ENCODE measurements at regions not wholly inside any gene's neighbourhood (a gene's known extent, or its start where the extent isn't known, plus 50 kb on each side); places are given as distances from the start of the nearest gene placed in this dataset.

DNA sequence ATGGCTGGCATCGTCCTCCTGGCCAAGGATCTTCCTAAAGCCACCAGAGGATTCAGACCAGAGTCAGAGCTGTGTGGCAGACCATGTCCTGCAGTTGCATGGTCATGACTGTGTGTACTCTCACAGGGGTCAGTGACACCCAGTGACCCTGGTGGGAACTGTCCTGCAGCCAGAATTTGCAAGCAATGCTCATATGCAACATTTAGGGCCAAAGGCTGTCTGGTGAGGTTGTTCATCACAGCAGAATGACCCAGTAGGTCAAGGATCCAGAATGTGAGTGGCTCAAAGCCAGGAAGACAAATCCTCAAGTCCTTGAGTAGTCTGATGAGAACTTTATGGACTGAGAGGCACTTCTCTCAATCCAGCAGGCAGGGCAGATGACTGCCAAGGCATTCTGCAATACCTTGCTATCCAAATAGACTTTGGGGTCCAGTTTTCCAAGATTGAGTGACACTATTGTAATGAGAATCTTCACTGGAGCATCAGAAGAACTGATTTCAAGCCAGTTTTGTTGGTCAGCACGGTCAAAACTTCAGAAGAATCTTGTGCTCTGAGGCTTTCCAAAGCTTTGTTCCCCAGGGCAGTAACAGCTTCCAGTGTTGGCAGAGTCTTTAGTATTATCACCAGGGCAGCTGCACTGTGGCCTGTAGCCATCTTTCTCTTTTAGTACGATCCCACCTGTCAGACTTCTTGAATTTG, 122.0 kb downstream of the PTCSC3 start:
- ChIA-PET POLR2A (interaction anchor here (0.7 kb wide), 1 partner anchor 10 kb away, joined by 3 read pairs; no protein-coding TSS in a partner anchor), CTCF (ENCODE audit: low intra/inter-chr PET ratio) (no interaction called here)
- TF ChIP-seq CTBP1 (IDR thresholded peaks at IDR 0.05; ENCODE audit: borderline replicate concordance) (no peak), ZSCAN32 (CRISPR knock-in tag; IDR thresholded peaks at IDR 0.05) (no peak), KLF13 (tag; IDR thresholded peaks at IDR 0.05; ENCODE audit: borderline replicate concordance, low read depth) (no peak), CBFB (CRISPR knock-in tag; IDR thresholded peaks at IDR 0.05) (no peak), ADNP (tag; IDR thresholded peaks at IDR 0.05) (no peak), NFYB (IDR thresholded peaks at IDR 0.05; ENCODE audit: extremely low read depth, insufficient read length) (no peak), SUPT5H (IDR thresholded peaks at IDR 0.05) (no peak), NEUROD1 (IDR thresholded peaks at IDR 0.05; ENCODE audit: borderline replicate concordance, low read depth, low read length, partially characterized antibody) (no peak), MTA3 (IDR thresholded peaks at IDR 0.05; ENCODE audit: borderline replicate concordance) (no peak), ZEB2 (IDR thresholded peaks at IDR 0.05) (no peak)
- TF ChIP-seq, protein P1, sequence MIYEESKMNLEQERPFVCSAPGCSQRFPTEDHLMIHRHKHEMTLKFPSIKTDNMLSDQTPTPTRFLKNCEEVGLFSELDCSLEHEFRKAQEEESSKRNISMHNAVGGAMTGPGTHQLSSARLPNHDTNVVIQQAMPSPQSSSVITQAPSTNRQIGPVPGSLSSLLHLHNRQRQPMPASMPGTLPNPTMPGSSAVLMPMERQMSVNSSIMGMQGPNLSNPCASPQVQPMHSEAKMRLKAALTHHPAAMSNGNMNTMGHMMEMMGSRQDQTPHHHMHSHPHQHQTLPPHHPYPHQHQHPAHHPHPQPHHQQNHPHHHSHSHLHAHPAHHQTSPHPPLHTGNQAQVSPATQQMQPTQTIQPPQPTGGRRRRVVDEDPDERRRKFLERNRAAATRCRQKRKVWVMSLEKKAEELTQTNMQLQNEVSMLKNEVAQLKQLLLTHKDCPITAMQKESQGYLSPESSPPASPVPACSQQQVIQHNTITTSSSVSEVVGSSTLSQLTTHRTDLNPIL (CRISPR knock-in tag; IDR thresholded peaks at IDR 0.05): no peak
- TF ChIP-seq, protein P2, sequence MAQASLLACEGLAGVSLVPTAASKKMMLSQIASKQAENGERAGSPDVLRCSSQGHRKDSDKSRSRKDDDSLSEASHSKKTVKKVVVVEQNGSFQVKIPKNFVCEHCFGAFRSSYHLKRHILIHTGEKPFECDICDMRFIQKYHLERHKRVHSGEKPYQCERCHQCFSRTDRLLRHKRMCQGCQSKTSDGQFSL (CRISPR knock-in tag; IDR thresholded peaks at IDR 0.05): no peak
- TF ChIP-seq, protein P2 (tag; IDR thresholded peaks at IDR 0.05): no peak
- TF ChIP-seq, protein P3, sequence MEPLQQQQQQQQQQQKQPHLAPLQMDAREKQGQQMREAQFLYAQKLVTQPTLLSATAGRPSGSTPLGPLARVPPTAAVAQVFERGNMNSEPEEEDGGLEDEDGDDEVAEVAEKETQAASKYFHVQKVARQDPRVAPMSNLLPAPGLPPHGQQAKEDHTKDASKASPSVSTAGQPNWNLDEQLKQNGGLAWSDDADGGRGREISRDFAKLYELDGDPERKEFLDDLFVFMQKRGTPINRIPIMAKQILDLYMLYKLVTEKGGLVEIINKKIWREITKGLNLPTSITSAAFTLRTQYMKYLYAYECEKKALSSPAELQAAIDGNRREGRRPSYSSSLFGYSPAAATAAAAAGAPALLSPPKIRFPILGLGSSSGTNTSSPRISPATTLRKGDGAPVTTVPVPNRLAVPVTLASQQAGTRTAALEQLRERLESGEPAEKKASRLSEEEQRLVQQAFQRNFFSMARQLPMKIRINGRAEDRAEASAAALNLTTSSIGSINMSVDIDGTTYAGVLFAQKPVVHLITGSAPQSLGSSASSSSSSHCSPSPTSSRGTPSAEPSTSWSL (CRISPR knock-in tag; IDR thresholded peaks at IDR 0.05; ENCODE audit: borderline replicate concordance): no peak
- TF ChIP-seq, protein P4, sequence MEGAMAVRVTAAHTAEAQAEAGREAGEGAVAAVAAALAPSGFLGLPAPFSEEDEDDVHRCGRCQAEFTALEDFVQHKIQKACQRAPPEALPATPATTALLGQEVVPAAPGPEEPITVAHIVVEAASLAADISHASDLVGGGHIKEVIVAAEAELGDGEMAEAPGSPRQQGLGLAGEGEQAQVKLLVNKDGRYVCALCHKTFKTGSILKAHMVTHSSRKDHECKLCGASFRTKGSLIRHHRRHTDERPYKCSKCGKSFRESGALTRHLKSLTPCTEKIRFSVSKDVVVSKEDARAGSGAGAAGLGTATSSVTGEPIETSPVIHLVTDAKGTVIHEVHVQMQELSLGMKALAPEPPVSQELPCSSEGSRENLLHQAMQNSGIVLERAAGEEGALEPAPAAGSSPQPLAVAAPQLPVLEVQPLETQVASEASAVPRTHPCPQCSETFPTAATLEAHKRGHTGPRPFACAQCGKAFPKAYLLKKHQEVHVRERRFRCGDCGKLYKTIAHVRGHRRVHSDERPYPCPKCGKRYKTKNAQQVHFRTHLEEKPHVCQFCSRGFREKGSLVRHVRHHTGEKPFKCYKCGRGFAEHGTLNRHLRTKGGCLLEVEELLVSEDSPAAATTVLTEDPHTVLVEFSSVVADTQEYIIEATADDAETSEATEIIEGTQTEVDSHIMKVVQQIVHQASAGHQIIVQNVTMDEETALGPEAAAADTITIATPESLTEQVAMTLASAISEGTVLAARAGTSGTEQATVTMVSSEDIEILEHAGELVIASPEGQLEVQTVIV (CRISPR knock-in tag; IDR thresholded peaks at IDR 0.05; ENCODE audit: borderline replicate concordance): no peak
- H3K36me3 ChIP-seq (ENCODE audit: control insufficient read depth, insufficient read depth, low read length): no peaks in the 10 kb centered on the region
- H3K4me2 ChIP-seq (ENCODE audit: insufficient read depth, low read length): no peak overlapping the region
- H3K79me2 ChIP-seq (ENCODE audit: control insufficient read depth, insufficient read depth, low read length): no peaks in the 10 kb centered on the region
- intact Hi-C loops (cut with micrococcal nuclease): no loop called here
- no peaks in the 10 kb centered on the region for H3K9me1 ChIP-seq (ENCODE audit: control insufficient read depth, insufficient read depth, low read length)
- H3K9ac ChIP-seq (ENCODE audit: insufficient read depth in 1 of 2, low read depth in 2 of 2, low read length in 2 of 2): no peak overlapping the region
- no peak overlapping the region for H3K27ac ChIP-seq (ENCODE audit: extremely low read depth, low read depth, low read length)
- H3K9me3 ChIP-seq (replicated peaks; ENCODE audit: control insufficient read depth, insufficient read depth, low read depth, low read length): no peaks in the 10 kb centered on the region
- in situ Hi-C loops (cut with MboI): no loop called here
- H3K4me3 ChIP-seq: no peak overlapping the region
- WGBS (ENCODE audit: insufficient coverage, low coverage, missing lambda C conversion rate): 0% methylated on average over 1 of the region's 3 CpGs
- BruUV-seq (replicated peaks): no TSS peak
- no peak for ATAC-seq
- H3K27me3 ChIP-seq (ENCODE audit: control insufficient read depth in 2 of 2, insufficient read depth in 2 of 2, low read length in 2 of 2): no peaks in the 10 kb centered on the region; a peak in 1 of 5 replicates
- H4K20me1 ChIP-seq (replicated peaks; ENCODE audit: control insufficient read depth, insufficient read depth, low read length): no peaks in the 10 kb centered on the region
- FAIRE-seq: no peak
- no peak for DNase-seq (ENCODE audit: extremely low read depth in 1 of 4, low spot score in 3 of 4)
- H2AFZ ChIP-seq (ENCODE audit: low read depth, low read length): no peak overlapping the region
- no peaks in the 10 kb centered on the region for H3K4me1 ChIP-seq (replicated peaks in 1 of 2; ENCODE audit: control insufficient read depth in 2 of 2, insufficient read depth in 2 of 2, low read length in 2 of 2)

All from K562 (cell line).